HepG2 (cell line): ENCODE measurements at regions not wholly inside any gene's neighbourhood (a gene's known extent, or its start where the extent isn't known, plus 50 kb on each side); places are given as distances from the start of the nearest gene placed in this dataset.

ENCODE experiments used
- ATAC-seq: fragments of 200-7000 bp; cut with Tn5 transposase; 3 replicates; pipeline ENCODE4 v1.9.1; 2020; ENCODE audit warnings: mild to moderate bottlenecking, moderate library complexity
- BruUV-seq: library from RNA; stranded (reverse); fragments of 400-500 nt; replicated peaks from 2 replicates; lab custom pipeline; 2021; lab: Mats Ljungman, UMichigan
- CTCF ChIA-PET: fragments of 300-600 bp; formaldehyde crosslinking; extraction: SDS; loops from one replicate; lab custom pipeline; 2021; ENCODE audit warnings: low total read pairs, inconsistent platforms, low intra/inter-chr PET ratio; lab: Yijun Ruan, JAX
- POLR2A ChIA-PET: fragments of 350-600 bp; sonication (Branson Sonifier 250); formaldehyde crosslinking; loops from one replicate; lab custom pipeline; 2020; ENCODE audit warnings: antibody characterized with exemption, inconsistent platforms; lab: Yijun Ruan, JAX
- DNase-seq: peaks from one replicate; pipeline ENCODE4 v3.0.0-alpha.2; 2015; ENCODE audit warnings: low spot score
- FAIRE-seq: peaks from 3 replicates; lab custom pipeline; 2011; peaks lifted over from hg19 to GRCh38; lab: Jason Lieb, UNC
- H2AFZ ChIP-seq: one replicate; pipeline ENCODE4 v1.6.1; 2011; ENCODE audit warnings: low read length, inconsistent platforms
- H3K27ac ChIP-seq: fragments of 300-600 bp; 3 replicates; pipeline ENCODE4 v1.8.0; 2011; ENCODE audit warnings: mixed run types, mild to moderate bottlenecking, mixed read lengths, low read length, inconsistent platforms; ENCODE audit not compliant: insufficient read depth; ENCODE audit errors: extremely low read length
- H3K27me3 ChIP-seq, 2 experiments: fragments of 200-600 bp in 1 of 2; 2 replicates in 1 of 2; 3 replicates in 1 of 2; pipeline versions ENCODE4 v1.6.0 to v1.8.0; 2011; ENCODE audit warnings: low read length in 2 of 2, mild to moderate bottlenecking in 2 of 2, moderate library complexity in 2 of 2, inconsistent platforms in 1 of 2; ENCODE audit not compliant: insufficient read depth in 2 of 2, control insufficient read depth in 1 of 2
- H3K36me3 ChIP-seq, 2 experiments: fragments of 200-600 bp in 1 of 2; replicated peaks in 1 of 2; 2 replicates in 1 of 2; 3 replicates in 1 of 2; pipeline versions ENCODE4 v1.5.1 to v1.8.0; 2011; ENCODE audit warnings: low read length in 2 of 2, inconsistent platforms in 1 of 2; ENCODE audit not compliant: insufficient read depth in 2 of 2, control insufficient read depth in 1 of 2
- H3K4me1 ChIP-seq: 2 replicates; pipeline ENCODE4 v1.5.1; 2012; ENCODE audit warnings: low read length, inconsistent platforms; ENCODE audit not compliant: insufficient read depth
- H3K4me2 ChIP-seq: 2 replicates; pipeline ENCODE4 v1.6.0; 2011; ENCODE audit warnings: low read depth, low read length, inconsistent platforms
- H3K4me3 ChIP-seq, 3 experiments: fragments of 200-600 bp in 1 of 3; sonication (generic), shearing (Covaris generic) in 1 of 3; replicated peaks in 1 of 3; 2 replicates each; pipeline ENCODE4 v1.5.1; 2011 to 2016; ENCODE audit warnings: low read length in 3 of 3, inconsistent platforms in 2 of 3, low read depth in 2 of 3, mild to moderate bottlenecking in 2 of 3, control low read depth in 1 of 3, mixed read lengths in 1 of 3; ENCODE audit not compliant: insufficient read depth in 1 of 3
- H3K79me2 ChIP-seq: one replicate; pipeline ENCODE4 v1.6.1; 2011; ENCODE audit warnings: low read length, inconsistent platforms; ENCODE audit not compliant: insufficient read depth
- H3K9ac ChIP-seq: 2 replicates; pipeline ENCODE4 v1.6.0; 2011; ENCODE audit warnings: mild to moderate bottlenecking, low read depth, low read length, inconsistent platforms; ENCODE audit not compliant: insufficient read depth
- H3K9me3 ChIP-seq: 2 replicates; pipeline ENCODE4 v1.5.1; 2012; ENCODE audit warnings: mild to moderate bottlenecking, low read length
- H4K20me1 ChIP-seq: 2 replicates; pipeline ENCODE4 v1.6.0; 2011; ENCODE audit warnings: inconsistent platforms, mild to moderate bottlenecking, low read length, moderate library complexity; ENCODE audit not compliant: insufficient read depth
- ARNTL ChIP-seq: sonication (generic); formaldehyde crosslinking; IDR thresholded peaks from 2 replicates; pipeline ENCODE4 v1.4.0; 2020; ENCODE audit warnings: mild to moderate bottlenecking, missing genetic modification reagents
- ATRX ChIP-seq: sonication (generic); formaldehyde crosslinking; IDR thresholded peaks from 2 replicates; pipeline ENCODE4 v1.4.0; 2020; ENCODE audit warnings: missing genetic modification reagents, borderline replicate concordance
- KAT2B ChIP-seq: fragments of 150-350 bp; IDR thresholded peaks from 2 replicates; pipeline ENCODE4 v1.6.1; 2014; ENCODE audit warnings: low read depth, low read length, borderline replicate concordance
- MAF1 ChIP-seq: sonication (generic); formaldehyde crosslinking; IDR thresholded peaks from 2 replicates; pipeline ENCODE4 v1.5.0; 2020; ENCODE audit warnings: missing genetic modification reagents, borderline replicate concordance
- MED8 ChIP-seq: sonication (generic); formaldehyde crosslinking; IDR thresholded peaks from 2 replicates; pipeline ENCODE4 v1.8.1; 2023; ENCODE audit warnings: mild to moderate bottlenecking, missing genetic modification reagents; ENCODE audit not compliant: insufficient replicate concordance
- NR2C2 ChIP-seq: sonication (generic); formaldehyde crosslinking; IDR thresholded peaks from 2 replicates; pipeline ENCODE4 v1.4.0; 2020; ENCODE audit warnings: missing genetic modification reagents, mild to moderate bottlenecking, moderate library complexity, borderline replicate concordance
- ZNF367 ChIP-seq: sonication (generic); formaldehyde crosslinking; IDR thresholded peaks from 2 replicates; pipeline ENCODE4 v1.4.0; 2020; ENCODE audit warnings: missing genetic modification reagents, borderline replicate concordance
- ZSCAN21 ChIP-seq: sonication (generic); formaldehyde crosslinking; IDR thresholded peaks from 2 replicates; pipeline ENCODE4 v1.8.0; 2022; ENCODE audit warnings: mild to moderate bottlenecking, missing genetic modification reagents, moderate library complexity, borderline replicate concordance
- WGBS: methylation state at CpG from one replicate; pipeline ENCODE4 v1.1.6; 2017; ENCODE audit warnings: low lambda C conversion rate; 5-methylcytosine and 5-hydroxymethylcytosine counted together
- in situ Hi-C: cut with HindIII; loops from 2 replicates; pipeline ENCODE4 v1.10.0; 2017; ENCODE audit warnings: low pct_unique_long_range_greater_than_20kb; ENCODE audit not compliant: extremely low pct_ligation_motif_present
- intact Hi-C: fragments of 100-400 bp; cut with micrococcal nuclease; formaldehyde crosslinking; loops from one replicate; pipeline ENCODE4 v1.10.0; 2022; ENCODE audit not compliant: unreplicated experiment
- TF ChIP-seq, protein P1 (sequence below): fragments of 450-650 bp; IDR thresholded peaks from 2 replicates; pipeline ENCODE4 v1.6.1; 2016
- TF ChIP-seq, protein P2 (sequence below): sonication (generic); formaldehyde crosslinking; IDR thresholded peaks from 2 replicates; pipeline ENCODE4 v1.4.0; 2020; ENCODE audit warnings: missing genetic modification reagents
- TF ChIP-seq, protein P3 (sequence below): IDR thresholded peaks from 2 replicates; pipeline ENCODE4 v1.6.1; 2016

DNA sequence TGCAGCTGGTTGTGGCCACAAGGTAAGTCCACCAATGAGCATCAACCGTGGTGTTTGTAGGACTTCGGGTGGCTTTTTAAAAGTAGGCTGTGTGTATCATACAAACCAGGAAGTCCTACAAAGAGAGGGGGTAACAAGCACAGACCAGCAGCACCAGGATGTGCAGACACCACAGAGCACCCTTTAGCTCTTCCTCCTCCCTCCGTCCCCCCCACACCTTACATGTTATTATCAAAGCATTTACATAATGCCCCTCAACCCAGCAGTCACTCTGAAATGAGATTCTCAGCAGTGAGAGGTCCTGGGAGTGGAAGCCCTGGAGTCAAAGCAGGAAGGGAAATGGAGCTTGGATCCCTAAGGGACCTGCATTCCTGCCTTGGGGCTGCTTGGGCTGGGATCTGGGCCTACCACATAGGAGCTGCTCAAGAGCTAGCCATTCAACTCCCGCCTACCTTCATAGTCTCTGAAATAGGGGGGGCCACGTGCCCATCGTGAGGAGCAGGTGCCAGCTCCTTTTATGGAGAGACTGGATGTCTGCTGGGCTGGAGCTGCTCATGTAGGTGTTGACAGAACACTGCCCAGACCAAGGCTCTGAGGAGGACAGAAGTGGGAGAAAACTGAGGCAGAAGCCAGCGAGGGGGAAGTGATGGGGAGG lies 90.6 kb downstream of the PSMB1 start:
- Histone ChIP-seq H3K9me3 (peaks cover 7% of the 10 kb centered on the region), H3K79me2 (no peaks in the 10 kb centered on the region), H3K9ac (no peak overlapping the region), H3K27ac (no peak overlapping the region), H3K4me3 (no peak overlapping the region), H3K36me3 (no peaks in the 10 kb centered on the region)
- no peak for FAIRE-seq
- POLR2A ChIA-PET = no interaction called here
- BruUV-seq = no TSS peak
- DNase-seq = no peak
- no peak for ATAC-seq
- 4% methylated on average over 7 of the region's 7 CpGs for WGBS
- TF ChIP-seq NR2C2 = no peak
- TF ChIP-seq, protein P1, sequence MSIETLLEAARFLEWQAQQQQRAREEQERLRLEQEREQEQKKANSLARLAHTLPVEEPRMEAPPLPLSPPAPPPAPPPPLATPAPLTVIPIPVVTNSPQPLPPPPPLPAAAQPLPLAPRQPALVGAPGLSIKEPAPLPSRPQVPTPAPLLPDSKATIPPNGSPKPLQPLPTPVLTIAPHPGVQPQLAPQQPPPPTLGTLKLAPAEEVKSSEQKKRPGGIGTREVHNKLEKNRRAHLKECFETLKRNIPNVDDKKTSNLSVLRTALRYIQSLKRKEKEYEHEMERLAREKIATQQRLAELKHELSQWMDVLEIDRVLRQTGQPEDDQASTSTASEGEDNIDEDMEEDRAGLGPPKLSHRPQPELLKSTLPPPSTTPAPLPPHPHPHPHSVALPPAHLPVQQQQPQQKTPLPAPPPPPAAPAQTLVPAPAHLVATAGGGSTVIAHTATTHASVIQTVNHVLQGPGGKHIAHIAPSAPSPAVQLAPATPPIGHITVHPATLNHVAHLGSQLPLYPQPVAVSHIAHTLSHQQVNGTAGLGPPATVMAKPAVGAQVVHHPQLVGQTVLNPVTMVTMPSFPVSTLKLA = peak; percentile 51
- TF ChIP-seq, all 625 proteins: peak for 1
- Histone ChIP-seq H3K4me1 (no peaks in the 10 kb centered on the region), H3K4me2 (no peak overlapping the region), H2AFZ (no peak overlapping the region), H4K20me1 (peaks cover 4% of the 10 kb centered on the region; the same call in 1 of the 2 replicates), H3K27me3 (peaks cover 14 to 50% of the 10 kb centered on the region in 2 experiments)
- CTCF ChIA-PET = no interaction called here
- in situ Hi-C loops (no loop called here), intact Hi-C loops (no loop called here)

DNA sequence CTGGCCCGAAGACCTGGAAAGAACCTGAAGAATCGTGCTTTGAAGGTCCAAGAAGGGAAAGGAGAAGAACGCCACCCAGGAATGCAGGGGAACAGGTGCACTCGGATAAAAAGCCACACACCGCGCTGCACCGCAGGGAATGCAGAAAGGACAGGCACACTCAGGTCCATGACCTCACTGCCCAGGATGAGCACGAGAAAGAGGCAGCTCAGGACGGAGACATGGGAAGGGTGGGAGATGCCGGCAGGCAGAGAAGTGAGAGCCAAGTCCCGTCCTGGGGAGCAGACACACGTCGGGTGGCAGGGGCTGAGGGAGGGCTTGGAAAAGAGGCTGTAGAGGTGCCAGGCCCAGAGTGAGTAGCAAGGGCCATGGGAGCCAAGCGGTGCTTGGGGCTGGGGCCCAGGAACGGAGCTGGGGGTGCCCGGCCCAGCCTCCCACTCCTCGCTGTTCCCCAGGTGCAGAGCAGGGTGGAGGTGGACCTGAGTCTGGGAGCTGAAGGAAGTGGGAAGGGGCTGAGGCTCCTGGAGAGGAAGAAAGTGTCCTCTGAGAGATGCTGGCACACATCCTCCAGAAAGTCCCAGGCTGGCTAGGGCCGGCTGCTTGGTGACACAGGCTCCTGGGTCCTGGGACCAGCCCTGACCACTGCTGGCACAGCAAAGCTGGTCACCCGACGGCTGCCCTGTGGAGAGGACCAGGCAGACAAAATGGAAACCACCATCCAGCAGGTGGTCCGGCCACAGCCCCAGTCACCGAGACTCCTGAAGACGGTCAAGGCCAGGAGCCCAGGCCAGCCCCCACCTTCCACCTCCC lies 91.3 kb downstream of the PSMB1 start:
- intact Hi-C loops = no loop called here
- POLR2A ChIA-PET = no interaction called here
- Histone ChIP-seq H3K4me2 (no peak overlapping the region), H3K36me3 (no peaks in the 10 kb centered on the region), H4K20me1 (peaks cover 4% of the 10 kb centered on the region; the same call in 1 of the 2 replicates), H3K27me3 (peaks cover 14 to 55% of the 10 kb centered on the region in 2 experiments), H3K9me3 (peaks cover 5% of the 10 kb centered on the region), H2AFZ (no peak overlapping the region), H3K79me2 (no peaks in the 10 kb centered on the region), H3K4me1 (no peaks in the 10 kb centered on the region), H3K4me3 (no peak overlapping the region), H3K9ac (no peak overlapping the region), H3K27ac (no peak overlapping the region)
- BruUV-seq = no TSS peak
- no peak for FAIRE-seq
- 36% methylated on average over 21 of the region's 23 CpGs for WGBS
- ATAC-seq = no peak; the same call in 1 of the 3 replicates
- in situ Hi-C loops = no loop called here
- no peak for DNase-seq
- CTCF ChIA-PET = no interaction called here
- TF ChIP-seq ZNF367 (CRISPR knock-in tag) (no peak), ATRX (CRISPR knock-in tag) (no peak), KAT2B (no peak), ARNTL (no peak), MAF1 (no peak), ZSCAN21 (CRISPR knock-in tag) (no peak), MED8 (CRISPR knock-in tag) (no peak)
- TF ChIP-seq, protein P2, sequence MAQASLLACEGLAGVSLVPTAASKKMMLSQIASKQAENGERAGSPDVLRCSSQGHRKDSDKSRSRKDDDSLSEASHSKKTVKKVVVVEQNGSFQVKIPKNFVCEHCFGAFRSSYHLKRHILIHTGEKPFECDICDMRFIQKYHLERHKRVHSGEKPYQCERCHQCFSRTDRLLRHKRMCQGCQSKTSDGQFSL = no peak
- TF ChIP-seq, protein P3, sequence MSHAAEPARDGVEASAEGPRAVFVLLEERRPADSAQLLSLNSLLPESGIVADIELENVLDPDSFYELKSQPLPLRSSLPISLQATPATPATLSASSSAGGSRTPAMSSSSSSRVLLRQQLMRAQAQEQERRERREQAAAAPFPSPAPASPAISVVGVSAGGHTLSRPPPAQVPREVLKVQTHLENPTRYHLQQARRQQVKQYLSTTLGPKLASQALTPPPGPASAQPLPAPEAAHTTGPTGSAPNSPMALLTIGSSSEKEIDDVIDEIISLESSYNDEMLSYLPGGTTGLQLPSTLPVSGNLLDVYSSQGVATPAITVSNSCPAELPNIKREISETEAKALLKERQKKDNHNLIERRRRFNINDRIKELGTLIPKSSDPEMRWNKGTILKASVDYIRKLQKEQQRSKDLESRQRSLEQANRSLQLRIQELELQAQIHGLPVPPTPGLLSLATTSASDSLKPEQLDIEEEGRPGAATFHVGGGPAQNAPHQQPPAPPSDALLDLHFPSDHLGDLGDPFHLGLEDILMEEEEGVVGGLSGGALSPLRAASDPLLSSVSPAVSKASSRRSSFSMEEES (CRISPR knock-in tag) = no peak
